Mesothelial cell of epicardium (in vitro differentiated cells): ENCODE measurements at regions not wholly inside any gene's neighbourhood (a gene's known extent, or its start where the extent isn't known, plus 50 kb on each side); places are given as distances from the start of the nearest gene placed in this dataset.

Experiments
- DNase-seq, 2 experiments: peaks; one replicate each; pipeline ENCODE4 v3.0.0; 2021; ENCODE audit warnings: low spot score in 2 of 2; ENCODE audit not compliant: unreplicated experiment in 2 of 2
- H3K27ac Mint-ChIP-seq: 2 replicates; pipeline ENCODE4 v1.8.0; 2021; ENCODE audit warnings: mixed read lengths
- H3K27me3 Mint-ChIP-seq: 2 replicates; pipeline ENCODE4 v1.8.0; 2021; ENCODE audit warnings: low read depth, mixed read lengths
- H3K36me3 Mint-ChIP-seq: 2 replicates; pipeline ENCODE4 v1.8.0; 2021; ENCODE audit warnings: mixed read lengths
- H3K4me1 Mint-ChIP-seq: 2 replicates; pipeline ENCODE4 v1.8.0; 2021; ENCODE audit warnings: mixed read lengths
- H3K4me3 Mint-ChIP-seq: 2 replicates; pipeline ENCODE4 v1.8.0; 2021; ENCODE audit warnings: mild to moderate bottlenecking, moderate library complexity, mixed read lengths
- H3K9me3 Mint-ChIP-seq: 2 replicates; pipeline ENCODE4 v1.8.0; 2021; ENCODE audit warnings: mixed read lengths
- CTCF ChIP-seq: fragments of 200-600 bp; sonication (generic); IDR thresholded peaks from one replicate; pipeline ENCODE4 v1.5.0; 2021; ENCODE audit warnings: antibody characterized with exemption; ENCODE audit not compliant: unreplicated experiment

GRCh38 chr1:182195733-182196132 lies 134.2 kb upstream of the ZNF648 start:
- DNase-seq: no peak
- Mint-ChIP-seq H3K27ac (no peak overlapping the region), H3K36me3 (no peaks in the 10 kb centered on the region), H3K4me1 (peaks cover 6% of the 10 kb centered on the region), H3K4me3 (no peak overlapping the region), H3K9me3 (no peaks in the 10 kb centered on the region), H3K27me3 (no peaks in the 10 kb centered on the region)
- no peak for TF ChIP-seq CTCF

GRCh38 chr1:182193908-182194550 lies 132.5 kb upstream of the ZNF648 start:
- Mint-ChIP-seq H3K4me3 (no peak overlapping the region), H3K36me3 (no peaks in the 10 kb centered on the region), H3K27me3 (no peaks in the 10 kb centered on the region), H3K9me3 (no peaks in the 10 kb centered on the region), H3K27ac (no peak overlapping the region), H3K4me1 (no peaks in the 10 kb centered on the region)
- DNase-seq: no peak
- no peak for TF ChIP-seq CTCF

GRCh38 chr1:182192966-182193365 lies 131.5 kb upstream of the ZNF648 start:
- DNase-seq: no peak
- H3K9me3 Mint-ChIP-seq: no peaks in the 10 kb centered on the region
- no peaks in the 10 kb centered on the region for H3K4me1 Mint-ChIP-seq
- no peak overlapping the region for H3K4me3 Mint-ChIP-seq
- no peaks in the 10 kb centered on the region for H3K27me3 Mint-ChIP-seq
- no peak overlapping the region for H3K27ac Mint-ChIP-seq
- no peaks in the 10 kb centered on the region for H3K36me3 Mint-ChIP-seq
- TF ChIP-seq CTCF: no peak

- TF ChIP-seq CTCF: no peak
- no peak for DNase-seq
Measured at GRCh38 chr1:182192215-182192614, 130.7 kb upstream of the ZNF648 start.

GRCh38 chr1:182191381-182192115 lies 130.0 kb upstream of the ZNF648 start:
- Mint-ChIP-seq H3K4me1 (peaks cover 4% of the 10 kb centered on the region), H3K9me3 (no peaks in the 10 kb centered on the region), H3K4me3 (no peak overlapping the region), H3K27me3 (no peaks in the 10 kb centered on the region), H3K27ac (peak overlapping the region; percentile 45), H3K36me3 (no peaks in the 10 kb centered on the region)
- no peak for TF ChIP-seq CTCF
- no peak for DNase-seq

More at GRCh38 chr1:182192215-182192614, 130.7 kb upstream of the ZNF648 start:
- H3K36me3 Mint-ChIP-seq: no peaks in the 10 kb centered on the region
- H3K4me3 Mint-ChIP-seq: no peak overlapping the region
- no peaks in the 10 kb centered on the region for H3K27me3 Mint-ChIP-seq
- no peaks in the 10 kb centered on the region for H3K4me1 Mint-ChIP-seq
- no peak overlapping the region for H3K27ac Mint-ChIP-seq
- H3K9me3 Mint-ChIP-seq: no peaks in the 10 kb centered on the region
